ENCODE measurements at regions not wholly inside any gene's neighbourhood (a gene's known extent, or its start where the extent isn't known, plus 50 kb on each side); places are given as distances from the start of the nearest gene placed in this dataset.

DNA sequence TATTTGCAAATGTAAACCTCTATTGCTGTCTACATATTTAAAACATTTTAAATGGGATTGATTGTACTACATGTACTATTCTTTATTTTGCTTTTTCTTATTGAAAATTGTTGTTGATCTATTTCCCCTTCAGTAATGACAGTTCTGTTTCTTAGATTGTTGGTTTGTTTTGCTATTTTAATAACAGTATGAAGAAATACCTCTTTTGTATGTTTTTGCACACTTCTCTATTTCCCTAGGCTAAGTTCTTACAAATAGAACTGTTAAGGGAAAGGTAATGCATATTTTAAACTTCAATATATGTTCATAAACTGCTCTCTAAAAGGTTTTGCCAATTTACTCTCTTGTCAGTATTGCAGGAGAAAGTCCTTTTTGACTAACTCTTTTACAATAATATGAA is 195.0 kb upstream of the PRPS1L1 start:
- no peak for TF ChIP-seq ZFX (IDR thresholded peaks at IDR 0.05; ENCODE audit: borderline replicate concordance)
- TF ChIP-seq, protein P1, sequence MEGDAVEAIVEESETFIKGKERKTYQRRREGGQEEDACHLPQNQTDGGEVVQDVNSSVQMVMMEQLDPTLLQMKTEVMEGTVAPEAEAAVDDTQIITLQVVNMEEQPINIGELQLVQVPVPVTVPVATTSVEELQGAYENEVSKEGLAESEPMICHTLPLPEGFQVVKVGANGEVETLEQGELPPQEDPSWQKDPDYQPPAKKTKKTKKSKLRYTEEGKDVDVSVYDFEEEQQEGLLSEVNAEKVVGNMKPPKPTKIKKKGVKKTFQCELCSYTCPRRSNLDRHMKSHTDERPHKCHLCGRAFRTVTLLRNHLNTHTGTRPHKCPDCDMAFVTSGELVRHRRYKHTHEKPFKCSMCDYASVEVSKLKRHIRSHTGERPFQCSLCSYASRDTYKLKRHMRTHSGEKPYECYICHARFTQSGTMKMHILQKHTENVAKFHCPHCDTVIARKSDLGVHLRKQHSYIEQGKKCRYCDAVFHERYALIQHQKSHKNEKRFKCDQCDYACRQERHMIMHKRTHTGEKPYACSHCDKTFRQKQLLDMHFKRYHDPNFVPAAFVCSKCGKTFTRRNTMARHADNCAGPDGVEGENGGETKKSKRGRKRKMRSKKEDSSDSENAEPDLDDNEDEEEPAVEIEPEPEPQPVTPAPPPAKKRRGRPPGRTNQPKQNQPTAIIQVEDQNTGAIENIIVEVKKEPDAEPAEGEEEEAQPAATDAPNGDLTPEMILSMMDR (IDR thresholded peaks at IDR 0.05): no peak
- H3K27ac ChIP-seq: no peak overlapping the region

DNA sequence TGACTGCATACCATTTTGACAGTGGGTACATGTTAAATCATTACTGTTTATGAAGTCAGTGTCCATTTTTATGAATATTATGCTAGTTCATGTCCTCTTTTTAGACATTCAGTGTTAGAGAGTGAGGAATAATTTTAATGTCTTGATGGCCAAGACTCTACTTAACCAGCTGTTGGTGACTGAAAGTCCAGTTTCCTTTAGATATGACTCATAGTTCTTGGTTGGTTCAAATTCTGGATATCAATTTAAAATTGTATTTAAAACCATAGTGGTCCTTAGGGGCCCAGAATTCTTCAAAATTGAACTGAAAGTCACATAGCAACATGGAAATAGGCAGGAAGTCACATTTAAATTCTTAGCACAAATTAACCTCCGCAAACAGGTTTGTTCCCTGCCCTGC is 196.5 kb upstream of the PRPS1L1 start:
- no peak overlapping the region for H3K27ac ChIP-seq
- TF ChIP-seq, protein P1 (IDR thresholded peaks at IDR 0.05): no peak
- TF ChIP-seq ZFX (IDR thresholded peaks at IDR 0.05; ENCODE audit: borderline replicate concordance): no peak

DNA sequence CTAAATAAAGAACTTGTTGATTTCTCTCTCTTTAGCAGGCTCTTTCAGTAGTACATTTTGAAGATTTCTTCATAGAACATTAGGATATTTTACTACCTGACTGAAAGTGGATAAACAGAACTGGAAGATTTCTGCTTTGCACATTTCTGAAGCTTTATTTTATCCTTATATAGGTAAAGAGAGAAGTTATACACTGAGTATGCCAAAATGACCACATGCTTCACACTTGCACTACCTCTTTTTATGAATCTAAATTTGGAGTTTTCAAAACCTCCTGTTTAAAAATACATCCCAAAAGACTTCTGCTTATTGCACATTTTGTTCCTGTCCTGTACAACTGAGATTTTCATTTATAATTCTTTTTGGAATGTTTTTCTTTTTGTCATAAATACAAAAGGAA is 197.4 kb upstream of the PRPS1L1 start:
- H3K27ac ChIP-seq: no peak overlapping the region
- TF ChIP-seq, protein P1 (IDR thresholded peaks at IDR 0.05): no peak
- TF ChIP-seq ZFX (IDR thresholded peaks at IDR 0.05; ENCODE audit: borderline replicate concordance): no peak

DNA sequence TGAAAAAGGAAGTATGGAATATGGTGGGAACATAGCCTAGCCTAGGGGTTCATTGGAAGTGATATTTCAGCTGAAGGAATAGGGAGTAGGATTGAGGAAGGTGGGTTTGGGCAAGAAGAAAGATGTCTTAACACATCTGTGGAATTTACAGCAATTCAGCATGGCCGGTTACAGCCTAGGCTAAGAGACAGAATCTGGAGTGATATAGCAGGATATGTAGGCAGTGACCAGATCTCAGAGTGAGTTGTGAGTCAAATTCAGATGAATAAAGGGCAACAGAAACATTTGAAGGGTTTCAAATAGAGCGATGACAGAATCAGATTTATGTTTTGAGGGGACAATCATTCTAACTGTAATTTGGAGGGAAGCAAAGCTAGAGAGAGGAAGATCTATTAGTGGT is 199.0 kb upstream of the PRPS1L1 start:
- TF ChIP-seq, protein P1 (IDR thresholded peaks at IDR 0.05): no peak
- TF ChIP-seq ZFX (IDR thresholded peaks at IDR 0.05; ENCODE audit: borderline replicate concordance): no peak
- H3K27ac ChIP-seq: no peak overlapping the region

DNA sequence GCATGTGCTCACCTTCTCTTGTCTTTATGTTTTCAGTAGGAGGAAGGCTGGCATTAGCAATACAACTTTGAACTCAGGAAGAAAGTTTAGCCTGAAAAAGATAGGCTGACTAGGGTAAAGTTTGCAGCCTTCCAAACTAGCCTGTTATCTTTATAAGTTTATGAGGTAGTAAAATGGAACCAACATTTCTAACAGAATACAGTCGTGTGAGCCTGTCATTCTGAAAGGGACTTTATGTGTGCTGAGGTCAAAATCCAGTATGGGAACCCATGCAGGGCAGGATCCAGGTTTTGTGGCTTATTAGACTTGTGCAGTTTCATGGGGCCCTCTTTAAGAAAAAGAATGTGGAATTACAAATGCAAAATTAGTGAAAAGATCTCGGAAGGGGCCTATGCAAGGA is 201.0 kb upstream of the PRPS1L1 start:
- no peak for TF ChIP-seq ZFX (IDR thresholded peaks at IDR 0.05; ENCODE audit: borderline replicate concordance)
- TF ChIP-seq, protein P1 (IDR thresholded peaks at IDR 0.05): no peak
- H3K27ac ChIP-seq: no peak overlapping the region

DNA sequence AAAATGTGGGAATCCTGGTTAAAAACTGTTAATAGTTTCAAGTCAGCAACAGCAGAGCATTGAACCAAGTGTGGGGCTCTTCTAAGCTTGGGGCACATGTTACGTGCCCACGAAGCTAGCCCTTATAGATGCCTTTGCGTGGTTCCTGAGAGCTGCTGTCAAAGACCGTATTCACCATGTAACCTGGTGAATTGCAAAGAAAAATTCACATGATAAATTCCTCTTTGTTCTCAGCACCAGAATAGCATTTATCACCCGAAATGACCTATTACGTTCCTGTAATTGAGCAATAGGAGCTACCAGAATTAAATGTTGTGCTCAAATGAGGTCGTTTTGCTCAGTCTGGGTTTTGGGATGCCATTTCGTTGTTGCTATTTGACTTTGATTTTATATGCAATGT is 202.6 kb upstream of the PRPS1L1 start:
- H3K27ac ChIP-seq: no peak overlapping the region
- TF ChIP-seq, protein P1 (IDR thresholded peaks at IDR 0.05): no peak
- no peak for TF ChIP-seq ZFX (IDR thresholded peaks at IDR 0.05; ENCODE audit: borderline replicate concordance)

DNA sequence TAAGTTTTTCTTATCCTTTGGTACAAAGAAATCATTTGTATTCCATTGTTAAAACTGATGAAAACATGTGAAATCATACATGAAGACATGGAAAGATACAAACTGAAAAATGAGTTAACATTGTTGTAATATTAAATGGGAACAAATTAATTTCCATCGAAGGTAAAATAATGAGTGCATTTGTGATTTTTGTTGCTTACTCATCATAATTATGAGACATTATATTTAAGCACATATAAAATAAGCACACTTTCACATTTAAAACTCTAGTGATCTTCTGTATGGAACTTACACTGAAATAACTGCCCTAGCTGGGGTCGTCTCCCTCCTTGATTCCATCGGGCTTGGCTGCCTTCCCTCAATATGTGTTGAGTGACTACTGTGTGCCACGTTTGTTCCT is 204.2 kb upstream of the PRPS1L1 start:
- H3K27ac ChIP-seq: no peak overlapping the region
- TF ChIP-seq, protein P1 (IDR thresholded peaks at IDR 0.05): no peak

All from 22Rv1 (cell line).